Right lobe of liver (tissue), 6 donors: ENCODE measurements at regions not wholly inside any gene's neighbourhood (a gene's known extent, or its start where the extent isn't known, plus 50 kb on each side); places are given as distances from the start of the nearest gene placed in this dataset.

Experiments used
- ATAC-seq, 4 donors: fragments of 200-7000 bp; cut with Tn5 transposase; one replicate each; pipeline ENCODE4 v1.9.1; 2020; ENCODE audit warnings: mild to moderate bottlenecking in 4 of 4, moderate library complexity in 4 of 4
- DNase-seq, 3 donors: peaks; one replicate each; pipeline ENCODE4 v3.0.0-alpha.2; 2020
- H3K27ac ChIP-seq, 3 donors: fragments of 200-600 bp; one replicate each; pipeline ENCODE4 v1.8.0; 2022
- H3K27me3 ChIP-seq, 2 donors: fragments of 200-600 bp; one replicate each; pipeline ENCODE4 v1.8.0; 2022
- H3K36me3 ChIP-seq, 4 donors: fragments of 200-600 bp; sonication (generic) in 1 of 4; one replicate each; pipeline versions ENCODE4 v1.5.1 to v1.8.0; 2017 to 2022; ENCODE audit warnings: control low read depth in 1 of 4
- H3K4me1 ChIP-seq, 4 donors: fragments of 200-600 bp; sonication (generic) in 1 of 4; one replicate each; pipeline versions ENCODE4 v1.5.1 to v1.8.0; 2017 to 2022; ENCODE audit warnings: control low read depth in 1 of 4
- H3K4me3 ChIP-seq, 3 donors: fragments of 200-600 bp; one replicate each; pipeline ENCODE4 v1.8.0; 2022
- H3K9me3 ChIP-seq, 4 donors: fragments of 200-600 bp; sonication (generic) in 1 of 4; one replicate each; pipeline versions ENCODE4 v1.5.1 to v1.8.0; 2017 to 2022; ENCODE audit warnings: control low read depth in 1 of 4
- CTCF ChIP-seq, 4 donors: fragments of 200-600 bp in 3 of 4; fragments of 450-650 bp in 1 of 4; IDR thresholded peaks; one replicate each; pipeline versions ENCODE4 v1.5.1 to v1.8.0; 2016 to 2022; ENCODE audit warnings: antibody characterized with exemption in 4 of 4, mild to moderate bottlenecking in 2 of 4
- POLR2A ChIP-seq: fragments of 450-650 bp; IDR thresholded peaks from one replicate; pipeline ENCODE4 v1.6.1; 2017; ENCODE audit warnings: antibody characterized with exemption, mild to moderate bottlenecking
- WGBS: methylation state at CpG from one replicate; pipeline ENCODE4 v1.1.6; 2018; ENCODE audit warnings: low coverage, low lambda C conversion rate; ENCODE audit not compliant: insufficient coverage; ENCODE audit errors: missing lambda C conversion rate; 5-methylcytosine and 5-hydroxymethylcytosine counted together
- intact Hi-C, 2 donors: fragments of 100-400 bp; cut with DNase I; formaldehyde crosslinking; loops; one replicate each; pipeline versions ENCODE4 v1.11.2 to v1.14.1; 2022
- donor health status: DM: no; HTN: yes; CAD: no.
- donor health status: DM: no; HTN: no; CAD: no.
- donor health status: DM: no; HTN: no; CAD: no.
- donor health status: DM: no; HTN: yes; CAD: no.
- donor health status: DM: no; HTN: yes; CAD: no.

GRCh38 chr6:56890066-56890465 lies 64.8 kb upstream of the BEND6 start:
- DNase-seq (no peak), ATAC-seq (no peak)
- H3K36me3 ChIP-seq = no peaks in the 10 kb centered on the region
- H3K27me3 ChIP-seq = no peaks in the 10 kb centered on the region
- no peak overlapping the region for H3K27ac ChIP-seq
- no peaks in the 10 kb centered on the region for H3K4me1 ChIP-seq
- TF ChIP-seq POLR2A (no peak), CTCF (IDR thresholded peaks at IDR 0.05) (no peak)
- no peaks in the 10 kb centered on the region for H3K9me3 ChIP-seq
- intact Hi-C loops = no loop called here
- WGBS = 14% methylated on average over 3 of the region's 3 CpGs
- H3K4me3 ChIP-seq = no peak overlapping the region

GRCh38 chr6:56889492-56889891 lies 65.4 kb upstream of the BEND6 start:
- Histone ChIP-seq H3K9me3 (no peaks in the 10 kb centered on the region), H3K27me3 (no peaks in the 10 kb centered on the region), H3K36me3 (no peaks in the 10 kb centered on the region), H3K4me3 (no peak overlapping the region), H3K4me1 (no peaks in the 10 kb centered on the region), H3K27ac (no peak overlapping the region)
- DNase-seq (no peak), ATAC-seq (no peak)
- TF ChIP-seq POLR2A (no peak), CTCF (IDR thresholded peaks at IDR 0.05) (no peak)
- intact Hi-C loops = no loop called here

- Histone ChIP-seq H3K36me3 (no peaks in the 10 kb centered on the region), H3K27ac (no peak overlapping the region), H3K4me1 (no peaks in the 10 kb centered on the region), H3K4me3 (no peak overlapping the region), H3K9me3 (no peaks in the 10 kb centered on the region), H3K27me3 (no peaks in the 10 kb centered on the region)
- ATAC-seq = no peak
- no peak for DNase-seq
- WGBS = 83% methylated on average over 1 of the region's 1 CpG
- TF ChIP-seq CTCF (IDR thresholded peaks at IDR 0.05) (no peak), POLR2A (no peak)
- intact Hi-C loops = no loop called here
Measured at GRCh38 chr6:56888687-56889086, 66.2 kb upstream of the BEND6 start.

- WGBS = 67% methylated on average over 1 of the region's 1 CpG
- no peaks in the 10 kb centered on the region for H3K27me3 ChIP-seq
- DNase-seq = no peak
- no peak for ATAC-seq
- H3K36me3 ChIP-seq = no peaks in the 10 kb centered on the region
- H3K9me3 ChIP-seq = no peaks in the 10 kb centered on the region
- H3K27ac ChIP-seq = no peak overlapping the region
- H3K4me3 ChIP-seq = no peak overlapping the region
- H3K4me1 ChIP-seq = no peaks in the 10 kb centered on the region
- no peak for TF ChIP-seq CTCF (IDR thresholded peaks at IDR 0.05)
- no peak for TF ChIP-seq POLR2A
- intact Hi-C loops = no loop called here
Measured at GRCh38 chr6:56887086-56887485, 67.8 kb upstream of the BEND6 start.

GRCh38 chr6:56877922-56878321 lies 77.0 kb upstream of the BEND6 start:
- no peak for ATAC-seq
- Histone ChIP-seq H3K4me3 (no peak overlapping the region), H3K9me3 (no peaks in the 10 kb centered on the region), H3K27ac (no peak overlapping the region), H3K27me3 (no peaks in the 10 kb centered on the region), H3K36me3 (no peaks in the 10 kb centered on the region), H3K4me1 (peaks cover 0 to 5% (median 0%) of the 10 kb centered on the region in 4 donors)
- 63% methylated on average over 2 of the region's 2 CpGs for WGBS
- intact Hi-C loops = no loop called here
- TF ChIP-seq CTCF (IDR thresholded peaks at IDR 0.05) (no peak), POLR2A (no peak)
- no peak for DNase-seq
